GM12878 (cell line): ENCODE measurements at regions not wholly inside any gene's neighbourhood (a gene's known extent, or its start where the extent isn't known, plus 50 kb on each side); places are given as distances from the start of the nearest gene placed in this dataset.

ENCODE experiments used
- ATAC-seq: fragments of 200-7000 bp; cut with Tn5 transposase; 3 replicates; pipeline ENCODE4 v1.9.1; 2020; ENCODE audit warnings: mild to moderate bottlenecking, moderate library complexity
- BruUV-seq: library from RNA; stranded (reverse); fragments of 400-500 nt; replicated peaks from 2 replicates; lab custom pipeline; 2021; lab: Mats Ljungman, UMichigan
- CTCF ChIA-PET: fragments of 300-600 bp; sonication (Branson Sonifier 250); formaldehyde crosslinking; extraction: SDS; loops from one replicate; lab custom pipeline; 2021; ENCODE audit warnings: inconsistent platforms; lab: Yijun Ruan, JAX
- POLR2A ChIA-PET: fragments of 350-600 bp; formaldehyde crosslinking; extraction: SDS; loops from one replicate; lab custom pipeline; 2021; ENCODE audit warnings: inconsistent platforms; lab: Charles Lee
- RAD21 ChIA-PET: fragments of 300-600 bp; sonication (Branson Sonifier 250); formaldehyde crosslinking; loops from one replicate; lab custom pipeline; 2023; ENCODE audit warnings: antibody characterized with exemption; ENCODE audit not compliant: unreplicated experiment; lab: Charles Lee
- SMC1A ChIA-PET: fragments of 300-600 bp; sonication (Branson Sonifier 250); formaldehyde crosslinking; loops from one replicate; lab custom pipeline; 2023; ENCODE audit not compliant: unreplicated experiment, uncharacterized antibody; lab: Charles Lee
- DNase-seq: peaks from one replicate; pipeline ENCODE4 v3.0.0-alpha.2; 2011; ENCODE audit warnings: low read depth, low spot score
- FAIRE-seq: peaks from 3 replicates; lab custom pipeline; 2011; peaks lifted over from hg19 to GRCh38; lab: Jason Lieb, UNC
- H2AFZ ChIP-seq: 2 replicates; pipeline ENCODE4 v1.6.0; 2011; ENCODE audit warnings: low read depth, low read length, control low read depth; ENCODE audit not compliant: control insufficient read depth
- H3K27ac ChIP-seq: 2 replicates; pipeline ENCODE4 v1.5.1; 2011; ENCODE audit warnings: control low read depth; ENCODE audit not compliant: control insufficient read depth, insufficient read depth
- H3K27me3 ChIP-seq, 2 experiments: replicated peaks in 1 of 2; 2 replicates each; pipeline versions ENCODE4 v1.6.0 to v1.6.1; 2011; ENCODE audit warnings: low read length in 1 of 2; ENCODE audit not compliant: control insufficient read depth in 2 of 2, insufficient read depth in 2 of 2
- H3K36me3 ChIP-seq, 2 experiments: 2 replicates each; pipeline ENCODE4 v1.5.1; 2011; ENCODE audit warnings: low read length in 1 of 2; ENCODE audit not compliant: control insufficient read depth in 2 of 2, insufficient read depth in 2 of 2
- H3K4me1 ChIP-seq: 2 replicates; pipeline ENCODE4 v1.6.1; 2011; ENCODE audit warnings: mild to moderate bottlenecking, low read length, moderate library complexity, mixed read lengths; ENCODE audit not compliant: control insufficient read depth, insufficient read depth
- H3K4me2 ChIP-seq: 2 replicates; pipeline ENCODE4 v1.6.0; 2011; ENCODE audit warnings: control low read depth; ENCODE audit not compliant: control insufficient read depth, insufficient read depth
- H3K4me3 ChIP-seq: fragments of 200-600 bp; sonication (generic); 2 replicates; pipeline ENCODE4 v1.5.1; 2016
- H3K79me2 ChIP-seq: 2 replicates; pipeline ENCODE4 v1.6.0; 2011; ENCODE audit warnings: low read length; ENCODE audit not compliant: control insufficient read depth, insufficient read depth
- H3K9ac ChIP-seq: 2 replicates; pipeline ENCODE4 v1.8.0; 2011; ENCODE audit warnings: low read length, control low read depth, mixed read lengths; ENCODE audit not compliant: control insufficient read depth, insufficient read depth
- H3K9me3 ChIP-seq: replicated peaks from 3 replicates; pipeline ENCODE4 v1.5.1; 2011; ENCODE audit warnings: mild to moderate bottlenecking, low read length; ENCODE audit not compliant: control insufficient read depth, insufficient read depth
- H4K20me1 ChIP-seq: 2 replicates; pipeline ENCODE4 v1.6.0; 2011; ENCODE audit not compliant: control insufficient read depth, insufficient read depth
- ASH2L ChIP-seq: fragments of 300-600, 200-600 bp; sonication (generic); IDR thresholded peaks from 2 replicates; pipeline ENCODE4 v1.6.1; 2017; ENCODE audit warnings: low read depth, mild to moderate bottlenecking, borderline replicate concordance
- BCL11A ChIP-seq: IDR thresholded peaks from 2 replicates; pipeline ENCODE4 v1.6.1; 2011; ENCODE audit warnings: low read depth, low read length
- CHD1 ChIP-seq: IDR thresholded peaks from 2 replicates; pipeline ENCODE4 v1.6.1; 2012; ENCODE audit warnings: low read depth, low read length, improper control_type of control experiment
- TBL1XR1 ChIP-seq: IDR thresholded peaks from 2 replicates; pipeline ENCODE4 v1.6.1; 2012; ENCODE audit warnings: low read depth, low read length, improper control_type of control experiment
- WRNIP1 ChIP-seq: IDR thresholded peaks from 2 replicates; pipeline ENCODE4 v1.6.1; 2011; ENCODE audit warnings: low read depth, low read length, improper control_type of control experiment, borderline replicate concordance
- YBX1 ChIP-seq: fragments of 450-650 bp; IDR thresholded peaks from 2 replicates; pipeline ENCODE4 v1.6.1; 2016; ENCODE audit warnings: antibody characterized with exemption
- WGBS: methylation state at CpG from one replicate; pipeline ENCODE4 v1.1.6; 2016; ENCODE audit warnings: low lambda C conversion rate; ENCODE audit not compliant: insufficient replicate concordance, insufficient coverage; ENCODE audit errors: missing lambda C conversion rate; 5-methylcytosine and 5-hydroxymethylcytosine counted together
- in situ Hi-C: fragments of 300-500 bp; cut with MboI; formaldehyde crosslinking; loops from 9 replicates; pipeline ENCODE4 v1.14.3; 2018; ENCODE audit warnings: mixed read lengths
- intact Hi-C: fragments of 100-400 bp; cut with micrococcal nuclease; formaldehyde crosslinking; loops from one replicate; pipeline ENCODE4 v1.14.2; 2022; ENCODE audit not compliant: unreplicated experiment
- TF ChIP-seq, protein P1 (sequence below): fragments of 450-650 bp; IDR thresholded peaks from 2 replicates; pipeline ENCODE4 v1.6.1; 2017; ENCODE audit warnings: mild to moderate bottlenecking, moderate library complexity

DNA sequence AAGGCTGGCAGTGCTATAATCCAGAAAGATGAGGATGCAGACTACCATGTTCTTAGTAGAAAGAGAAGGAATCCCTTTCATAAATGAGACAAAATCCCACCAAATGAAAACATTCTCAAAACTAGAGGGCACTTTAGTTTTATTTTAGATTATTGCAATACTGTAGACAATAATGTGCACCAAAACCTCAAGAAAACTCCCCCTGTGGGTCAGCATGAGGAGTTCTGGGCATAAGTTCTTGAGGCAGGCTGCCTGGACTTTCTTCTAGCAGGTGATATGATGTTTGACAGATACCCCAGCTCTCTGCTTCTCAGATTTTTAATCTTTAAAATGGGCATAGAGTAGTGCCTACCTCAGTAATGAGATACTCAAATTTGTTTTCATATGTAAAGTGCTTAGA lies 196.3 kb upstream of the CTNND2 start:
- H4K20me1 ChIP-seq, result no peaks in the 10 kb centered on the region
- ChIA-PET RAD21 (no interaction called here), POLR2A (no interaction called here), CTCF (interaction anchor here (1.1 kb wide), 1 partner anchor 10 kb away, joined by 3 read pairs; no protein-coding TSS in a partner anchor), SMC1A (no interaction called here)
- no peaks in the 10 kb centered on the region for H3K4me1 ChIP-seq
- H3K27me3 ChIP-seq, result no peaks in the 10 kb centered on the region
- in situ Hi-C loops (no loop called here), intact Hi-C loops (no loop called here)
- no peak overlapping the region for H2AFZ ChIP-seq
- no TSS peak for BruUV-seq
- H3K4me2 ChIP-seq, result no peak overlapping the region
- no peak overlapping the region for H3K9ac ChIP-seq
- no peak overlapping the region for H3K4me3 ChIP-seq
- no peak for DNase-seq
- ATAC-seq, result no peak
- no peak overlapping the region for H3K27ac ChIP-seq
- no peaks in the 10 kb centered on the region for H3K36me3 ChIP-seq
- no peak for TF ChIP-seq ASH2L
- H3K9me3 ChIP-seq, result no peaks in the 10 kb centered on the region
- no peak for FAIRE-seq
- no peaks in the 10 kb centered on the region for H3K79me2 ChIP-seq

DNA sequence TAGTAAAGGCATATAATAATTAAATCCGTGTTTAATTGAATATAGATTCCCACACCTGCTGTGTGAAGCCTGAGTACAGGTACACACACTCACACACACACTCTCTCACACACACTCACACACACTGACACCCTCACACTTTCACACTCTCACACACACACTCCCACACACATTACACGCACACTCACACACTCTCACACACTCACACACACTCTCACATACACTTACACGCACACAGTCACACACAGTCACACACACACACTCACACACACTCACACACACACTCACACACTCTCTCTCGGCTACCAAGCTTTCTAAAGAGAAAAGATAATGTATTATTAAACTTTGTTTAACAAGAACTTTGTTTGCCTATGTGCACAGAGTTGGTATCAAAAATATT lies 195.1 kb upstream of the CTNND2 start:
- ATAC-seq (no peak), DNase-seq (no peak)
- no peaks in the 10 kb centered on the region for H3K9me3 ChIP-seq
- no peak overlapping the region for H3K9ac ChIP-seq
- no peaks in the 10 kb centered on the region for H4K20me1 ChIP-seq
- ChIA-PET POLR2A (no interaction called here), CTCF (no interaction called here), RAD21 (no interaction called here)
- BruUV-seq, result no TSS peak
- H3K27me3 ChIP-seq, result no peaks in the 10 kb centered on the region
- intact Hi-C loops, result no loop called here
- no peak overlapping the region for H3K4me2 ChIP-seq
- in situ Hi-C loops, result no loop called here
- TF ChIP-seq, protein P1, sequence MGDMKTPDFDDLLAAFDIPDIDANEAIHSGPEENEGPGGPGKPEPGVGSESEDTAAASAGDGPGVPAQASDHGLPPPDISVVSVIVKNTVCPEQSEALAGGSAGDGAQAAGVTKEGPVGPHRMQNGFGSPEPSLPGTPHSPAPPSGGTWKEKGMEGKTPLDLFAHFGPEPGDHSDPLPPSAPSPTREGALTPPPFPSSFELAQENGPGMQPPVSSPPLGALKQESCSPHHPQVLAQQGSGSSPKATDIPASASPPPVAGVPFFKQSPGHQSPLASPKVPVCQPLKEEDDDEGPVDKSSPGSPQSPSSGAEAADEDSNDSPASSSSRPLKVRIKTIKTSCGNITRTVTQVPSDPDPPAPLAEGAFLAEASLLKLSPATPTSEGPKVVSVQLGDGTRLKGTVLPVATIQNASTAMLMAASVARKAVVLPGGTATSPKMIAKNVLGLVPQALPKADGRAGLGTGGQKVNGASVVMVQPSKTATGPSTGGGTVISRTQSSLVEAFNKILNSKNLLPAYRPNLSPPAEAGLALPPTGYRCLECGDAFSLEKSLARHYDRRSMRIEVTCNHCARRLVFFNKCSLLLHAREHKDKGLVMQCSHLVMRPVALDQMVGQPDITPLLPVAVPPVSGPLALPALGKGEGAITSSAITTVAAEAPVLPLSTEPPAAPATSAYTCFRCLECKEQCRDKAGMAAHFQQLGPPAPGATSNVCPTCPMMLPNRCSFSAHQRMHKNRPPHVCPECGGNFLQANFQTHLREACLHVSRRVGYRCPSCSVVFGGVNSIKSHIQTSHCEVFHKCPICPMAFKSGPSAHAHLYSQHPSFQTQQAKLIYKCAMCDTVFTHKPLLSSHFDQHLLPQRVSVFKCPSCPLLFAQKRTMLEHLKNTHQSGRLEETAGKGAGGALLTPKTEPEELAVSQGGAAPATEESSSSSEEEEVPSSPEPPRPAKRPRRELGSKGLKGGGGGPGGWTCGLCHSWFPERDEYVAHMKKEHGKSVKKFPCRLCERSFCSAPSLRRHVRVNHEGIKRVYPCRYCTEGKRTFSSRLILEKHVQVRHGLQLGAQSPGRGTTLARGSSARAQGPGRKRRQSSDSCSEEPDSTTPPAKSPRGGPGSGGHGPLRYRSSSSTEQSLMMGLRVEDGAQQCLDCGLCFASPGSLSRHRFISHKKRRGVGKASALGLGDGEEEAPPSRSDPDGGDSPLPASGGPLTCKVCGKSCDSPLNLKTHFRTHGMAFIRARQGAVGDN, result no peak
- TF ChIP-seq CHD1, result no peak
- no peak for TF ChIP-seq YBX1
- no peak for TF ChIP-seq TBL1XR1
- no peak for TF ChIP-seq BCL11A
- TF ChIP-seq WRNIP1, result no peak
- TF ChIP-seq, all 136 proteins: peak for 0
- Histone ChIP-seq H3K4me1 (no peaks in the 10 kb centered on the region), H2AFZ (no peak overlapping the region), H3K4me3 (no peak overlapping the region), H3K36me3 (no peaks in the 10 kb centered on the region), H3K27ac (no peak overlapping the region), H3K79me2 (no peaks in the 10 kb centered on the region)
- WGBS, result 8% methylated on average over 4 of the region's 4 CpGs
- no peak for FAIRE-seq
- SMC1A ChIA-PET, result no interaction called here
